H9 (cell line): ENCODE measurements at regions not wholly inside any gene's neighbourhood (a gene's known extent, or its start where the extent isn't known, plus 50 kb on each side); places are given as distances from the start of the nearest gene placed in this dataset.

ENCODE experiments used
- DNase-seq: peaks from one replicate; pipeline ENCODE4 v3.0.0-alpha.2; 2017
- H2AFZ ChIP-seq: one replicate; pipeline ENCODE4 v1.6.1; 2013; ENCODE audit warnings: mild to moderate bottlenecking, low read length, control low read depth, moderate library complexity
- H2AK5ac ChIP-seq: 2 replicates; pipeline ENCODE4 v1.6.1; 2013; ENCODE audit warnings: low read length, control low read depth, mixed read lengths; ENCODE audit not compliant: insufficient read length
- H2BK120ac ChIP-seq: one replicate; pipeline ENCODE4 v1.6.1; 2013; ENCODE audit warnings: low read depth, mild to moderate bottlenecking, low read length, control low read depth, inconsistent platforms; ENCODE audit not compliant: poor library complexity, severe bottlenecking
- H2BK12ac ChIP-seq: 2 replicates; pipeline ENCODE4 v1.6.1; 2013; ENCODE audit warnings: low read length, control low read depth, mixed read lengths, low read depth; ENCODE audit not compliant: insufficient read length
- H2BK15ac ChIP-seq: 2 replicates; pipeline ENCODE4 v1.6.1; 2013; ENCODE audit warnings: low read depth, low read length, control low read depth
- H2BK20ac ChIP-seq: one replicate; pipeline ENCODE4 v1.6.1; 2013; ENCODE audit warnings: low read depth, mild to moderate bottlenecking, low read length, control low read depth, inconsistent platforms; ENCODE audit not compliant: poor library complexity, severe bottlenecking
- H2BK5ac ChIP-seq: 2 replicates; pipeline ENCODE4 v1.6.1; 2013; ENCODE audit warnings: low read length, control low read depth, mixed read lengths; ENCODE audit not compliant: insufficient read length
- H3K14ac ChIP-seq: 2 replicates; pipeline ENCODE4 v1.6.1; 2013; ENCODE audit warnings: low read length, control low read depth; ENCODE audit not compliant: insufficient read depth
- H3K18ac ChIP-seq: 2 replicates; pipeline ENCODE4 v1.6.1; 2013; ENCODE audit warnings: low read depth, mild to moderate bottlenecking, mixed read lengths, low read length, control low read depth; ENCODE audit not compliant: insufficient read length
- H3K23ac ChIP-seq: 2 replicates; pipeline ENCODE4 v1.6.1; 2013; ENCODE audit warnings: low read length, control low read depth, mixed read lengths, low read depth; ENCODE audit not compliant: insufficient read length
- H3K23me2 ChIP-seq: 2 replicates; pipeline ENCODE4 v1.6.1; 2013; ENCODE audit warnings: low read depth, mild to moderate bottlenecking, mixed read lengths, low read length, control low read depth; ENCODE audit not compliant: insufficient read length, poor library complexity, severe bottlenecking
- H3K27ac ChIP-seq: 2 replicates; pipeline ENCODE4 v1.5.1; 2013; ENCODE audit warnings: low read length, control low read depth, mixed read lengths, low read depth; ENCODE audit not compliant: insufficient read length
- H3K27me3 ChIP-seq: 2 replicates; pipeline ENCODE4 v1.6.1; 2013; ENCODE audit warnings: low read length, control low read depth, inconsistent platforms; ENCODE audit not compliant: insufficient read depth
- H3K4ac ChIP-seq: 2 replicates; pipeline ENCODE4 v1.6.1; 2013; ENCODE audit warnings: low read depth, mild to moderate bottlenecking, control low read depth, inconsistent platforms, low read length, moderate library complexity
- H3K4me1 ChIP-seq: 2 replicates; pipeline ENCODE4 v1.6.1; 2013; ENCODE audit warnings: low read length, control low read depth, inconsistent platforms; ENCODE audit not compliant: insufficient read depth
- H3K4me2 ChIP-seq: 2 replicates; pipeline ENCODE4 v1.6.1; 2013; ENCODE audit warnings: low read length, control low read depth, mixed read lengths; ENCODE audit not compliant: insufficient read length, insufficient read depth
- H3K56ac ChIP-seq: 2 replicates; pipeline ENCODE4 v1.6.1; 2013; ENCODE audit warnings: low read depth, mild to moderate bottlenecking, mixed read lengths, low read length, control low read depth; ENCODE audit not compliant: insufficient read length
- H3K79me1 ChIP-seq: 2 replicates; pipeline ENCODE4 v1.6.1; 2013; ENCODE audit warnings: low read depth, mild to moderate bottlenecking, moderate library complexity, low read length, control low read depth, inconsistent platforms; ENCODE audit not compliant: insufficient read depth, poor library complexity, severe bottlenecking
- H3K79me2 ChIP-seq: 2 replicates; pipeline ENCODE4 v1.6.1; 2013; ENCODE audit warnings: low read length, control low read depth, inconsistent platforms; ENCODE audit not compliant: insufficient read depth
- H3K9ac ChIP-seq: 2 replicates; pipeline ENCODE4 v1.6.1; 2013; ENCODE audit warnings: low read length, control low read depth, mixed read lengths; ENCODE audit not compliant: insufficient read length; ENCODE audit errors: extremely low read depth
- H3K9me3 ChIP-seq: one replicate; pipeline ENCODE4 v1.6.1; 2013; ENCODE audit warnings: low read depth, low read length, inconsistent platforms; ENCODE audit not compliant: control insufficient read depth
- H3T11ph ChIP-seq: one replicate; pipeline ENCODE4 v1.6.1; 2013; ENCODE audit warnings: mild to moderate bottlenecking, low read length, control low read depth, inconsistent platforms
- H4K20me1 ChIP-seq: one replicate; pipeline ENCODE4 v1.6.1; 2013; ENCODE audit not compliant: control insufficient read depth, insufficient read length, insufficient read depth
- H4K5ac ChIP-seq: 2 replicates; pipeline ENCODE4 v1.6.1; 2013; ENCODE audit warnings: low read depth, mild to moderate bottlenecking, mixed read lengths, low read length, control low read depth; ENCODE audit not compliant: insufficient read length
- H4K8ac ChIP-seq: replicated peaks from 2 replicates; pipeline ENCODE4 v1.6.1; 2013; ENCODE audit warnings: low read length, control low read depth, mixed read lengths, low read depth; ENCODE audit not compliant: insufficient read length
- H4K91ac ChIP-seq: 2 replicates; pipeline ENCODE4 v1.6.1; 2013; ENCODE audit warnings: low read depth, mild to moderate bottlenecking, moderate library complexity, mixed read lengths, low read length, control low read depth; ENCODE audit not compliant: insufficient read length
- H3K27ac Mint-ChIP-seq, 3 experiments: 2 replicates in 2 of 3; 3 replicates in 1 of 3; pipeline ENCODE4 v1.8.0; 2020 to 2021; ENCODE audit warnings: mixed read lengths in 3 of 3, mild to moderate bottlenecking in 1 of 3, moderate library complexity in 1 of 3
- H3K27me3 Mint-ChIP-seq: 2 replicates; pipeline ENCODE4 v1.8.0; 2021; ENCODE audit warnings: low read depth, mild to moderate bottlenecking, moderate library complexity, mixed read lengths
- H3K36me3 Mint-ChIP-seq, 3 experiments: 2 replicates in 2 of 3; 3 replicates in 1 of 3; pipeline ENCODE4 v1.8.0; 2020 to 2021; ENCODE audit warnings: low read depth in 3 of 3, mixed read lengths in 3 of 3; ENCODE audit not compliant: insufficient read depth in 1 of 3
- H3K4me1 Mint-ChIP-seq, 2 experiments: 2 replicates each; pipeline ENCODE4 v1.8.0; 2020; ENCODE audit warnings: mixed read lengths in 2 of 2
- H3K4me3 Mint-ChIP-seq, 2 experiments: 2 replicates in 1 of 2; 3 replicates in 1 of 2; pipeline ENCODE4 v1.8.0; 2020 to 2021; ENCODE audit warnings: mild to moderate bottlenecking in 2 of 2, mixed read lengths in 2 of 2, moderate library complexity in 1 of 2
- H3K9me3 Mint-ChIP-seq, 2 experiments: 2 replicates in 1 of 2; 3 replicates in 1 of 2; pipeline ENCODE4 v1.8.0; 2020; ENCODE audit warnings: mild to moderate bottlenecking in 2 of 2, mixed read lengths in 2 of 2, moderate library complexity in 1 of 2
- WGBS: extraction: QIAGEN DNeasy Blood & Tissue Kit; methylation state at CpG from one replicate; pipeline ENCODE4 v1.1.7; 2013; ENCODE audit warnings: missing lambda C conversion rate, low lambda C conversion rate, mixed read lengths; ENCODE audit not compliant: insufficient read length; ENCODE audit errors: extremely low coverage; 5-methylcytosine and 5-hydroxymethylcytosine counted together
- TF ChIP-seq, protein P1 (sequence below): fragments of 200-600 bp; sonication (generic); conservative IDR thresholded peaks from 3 replicates; pipeline ENCODE4 v1.8.0; 2021; ENCODE audit warnings: antibody characterized with exemption, mild to moderate bottlenecking

DNA sequence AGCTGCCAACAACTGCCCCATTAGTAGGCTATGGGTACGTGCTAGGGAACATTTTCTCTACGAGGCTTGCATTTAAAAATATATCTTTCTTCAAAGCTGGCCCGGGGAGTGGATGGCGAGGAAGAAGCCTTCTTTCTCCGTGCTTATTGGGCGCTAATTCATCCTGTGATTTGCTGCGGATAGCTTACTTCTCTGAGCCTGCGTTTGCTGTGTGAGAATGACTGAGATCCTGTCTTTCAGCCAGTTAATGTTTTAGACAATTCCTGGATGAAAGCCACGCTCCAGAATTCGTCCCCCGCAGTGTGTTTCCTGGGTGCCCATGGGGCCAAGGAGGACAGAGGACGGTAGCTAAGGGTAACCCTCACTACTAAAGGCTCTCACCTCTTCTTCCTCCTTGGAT lies 57.8 kb upstream of the TARBP1 start:
- Histone ChIP-seq H3K4me1 (no peaks in the 10 kb centered on the region), H4K20me1 (no peaks in the 10 kb centered on the region), H3K23me2 (no peaks in the 10 kb centered on the region), H4K91ac (no peak overlapping the region), H3K9me3 (no peaks in the 10 kb centered on the region), H3K9ac (no peak overlapping the region), H3T11ph (no peak overlapping the region), H3K56ac (no peak overlapping the region), H3K79me1 (no peaks in the 10 kb centered on the region), H2BK5ac (no peak overlapping the region), H2AFZ (no peak overlapping the region), H4K8ac (no peak overlapping the region), H2BK12ac (no peak overlapping the region), H3K23ac (no peak overlapping the region), H2AK5ac (no peak overlapping the region), H2BK120ac (no peak overlapping the region), H3K18ac (no peak overlapping the region), H3K4ac (no peak overlapping the region), H4K5ac (no peak overlapping the region), H3K14ac (no peak overlapping the region), H2BK20ac (no peak overlapping the region), H3K4me2 (no peak overlapping the region), H3K27me3 (no peaks in the 10 kb centered on the region), H3K79me2 (no peaks in the 10 kb centered on the region), H3K27ac (no peak overlapping the region), H2BK15ac (no peak overlapping the region)
- Mint-ChIP-seq H3K4me3 (no peak overlapping the region), H3K27me3 (no peaks in the 10 kb centered on the region; the same call in 1 of the 2 replicates), H3K36me3 (no peaks in the 10 kb centered on the region), H3K27ac (no peak overlapping the region), H3K9me3 (no peaks in the 10 kb centered on the region), H3K4me1 (peaks cover 11 to 29% of the 10 kb centered on the region in 2 experiments)
- WGBS, result no CpG with 5 or more reads among the region's 12 CpGs
- DNase-seq, result no peak
- TF ChIP-seq, protein P1, sequence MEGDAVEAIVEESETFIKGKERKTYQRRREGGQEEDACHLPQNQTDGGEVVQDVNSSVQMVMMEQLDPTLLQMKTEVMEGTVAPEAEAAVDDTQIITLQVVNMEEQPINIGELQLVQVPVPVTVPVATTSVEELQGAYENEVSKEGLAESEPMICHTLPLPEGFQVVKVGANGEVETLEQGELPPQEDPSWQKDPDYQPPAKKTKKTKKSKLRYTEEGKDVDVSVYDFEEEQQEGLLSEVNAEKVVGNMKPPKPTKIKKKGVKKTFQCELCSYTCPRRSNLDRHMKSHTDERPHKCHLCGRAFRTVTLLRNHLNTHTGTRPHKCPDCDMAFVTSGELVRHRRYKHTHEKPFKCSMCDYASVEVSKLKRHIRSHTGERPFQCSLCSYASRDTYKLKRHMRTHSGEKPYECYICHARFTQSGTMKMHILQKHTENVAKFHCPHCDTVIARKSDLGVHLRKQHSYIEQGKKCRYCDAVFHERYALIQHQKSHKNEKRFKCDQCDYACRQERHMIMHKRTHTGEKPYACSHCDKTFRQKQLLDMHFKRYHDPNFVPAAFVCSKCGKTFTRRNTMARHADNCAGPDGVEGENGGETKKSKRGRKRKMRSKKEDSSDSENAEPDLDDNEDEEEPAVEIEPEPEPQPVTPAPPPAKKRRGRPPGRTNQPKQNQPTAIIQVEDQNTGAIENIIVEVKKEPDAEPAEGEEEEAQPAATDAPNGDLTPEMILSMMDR, result no peak
